ENCODE measurements at regions not wholly inside any gene's neighbourhood (a gene's known extent, or its start where the extent isn't known, plus 50 kb on each side); places are given as distances from the start of the nearest gene placed in this dataset.

- no peak for TF ChIP-seq ZFX (IDR thresholded peaks at IDR 0.05; ENCODE audit: borderline replicate concordance)
- TF ChIP-seq CTCF (IDR thresholded peaks at IDR 0.05): no peak
- no peak overlapping the region for H3K27ac ChIP-seq
Observed at GRCh38 chr12:18810537-18811253, 72.8 kb downstream of the CAPZA3 start.

GRCh38 chr12:18811273-18811672, 73.4 kb downstream of the CAPZA3 start:
- TF ChIP-seq ZFX (IDR thresholded peaks at IDR 0.05; ENCODE audit: borderline replicate concordance): no peak
- TF ChIP-seq CTCF (IDR thresholded peaks at IDR 0.05): no peak
- H3K27ac ChIP-seq: no peak overlapping the region

- H3K27ac ChIP-seq: no peak overlapping the region
- TF ChIP-seq ZFX (IDR thresholded peaks at IDR 0.05; ENCODE audit: borderline replicate concordance) (no peak), CTCF (IDR thresholded peaks at IDR 0.05) (no peak)
Observed at GRCh38 chr12:18813753-18814152, 75.8 kb downstream of the CAPZA3 start.

GRCh38 chr12:18818579-18819268, 80.8 kb downstream of the CAPZA3 start:
- TF ChIP-seq ZFX (IDR thresholded peaks at IDR 0.05; ENCODE audit: borderline replicate concordance) (no peak), CTCF (IDR thresholded peaks at IDR 0.05) (no peak)
- H3K27ac ChIP-seq: no peak overlapping the region

- TF ChIP-seq ZFX (IDR thresholded peaks at IDR 0.05; ENCODE audit: borderline replicate concordance): no peak
- H3K27ac ChIP-seq: no peak overlapping the region
Observed at GRCh38 chr12:18819484-18819883, 81.6 kb downstream of the CAPZA3 start.

GRCh38 chr12:18823461-18823860, 85.5 kb downstream of the CAPZA3 start:
- H3K27ac ChIP-seq: no peak overlapping the region
- TF ChIP-seq ZFX (IDR thresholded peaks at IDR 0.05; ENCODE audit: borderline replicate concordance) (no peak), CTCF (IDR thresholded peaks at IDR 0.05) (no peak)

- no peak overlapping the region for H3K27ac ChIP-seq
- TF ChIP-seq ZFX (IDR thresholded peaks at IDR 0.05; ENCODE audit: borderline replicate concordance): no peak
Observed at GRCh38 chr12:18824287-18824686, 86.4 kb downstream of the CAPZA3 start.

GRCh38 chr12:18825138-18825537, 87.2 kb downstream of the CAPZA3 start:
- H3K27ac ChIP-seq: no peak overlapping the region
- no peak for TF ChIP-seq CTCF (IDR thresholded peaks at IDR 0.05)
- TF ChIP-seq ZFX (IDR thresholded peaks at IDR 0.05; ENCODE audit: borderline replicate concordance): no peak
